ENCODE measurements at regions not wholly inside any gene's neighbourhood (a gene's known extent, or its start where the extent isn't known, plus 50 kb on each side); places are given as distances from the start of the nearest gene placed in this dataset.

DNA sequence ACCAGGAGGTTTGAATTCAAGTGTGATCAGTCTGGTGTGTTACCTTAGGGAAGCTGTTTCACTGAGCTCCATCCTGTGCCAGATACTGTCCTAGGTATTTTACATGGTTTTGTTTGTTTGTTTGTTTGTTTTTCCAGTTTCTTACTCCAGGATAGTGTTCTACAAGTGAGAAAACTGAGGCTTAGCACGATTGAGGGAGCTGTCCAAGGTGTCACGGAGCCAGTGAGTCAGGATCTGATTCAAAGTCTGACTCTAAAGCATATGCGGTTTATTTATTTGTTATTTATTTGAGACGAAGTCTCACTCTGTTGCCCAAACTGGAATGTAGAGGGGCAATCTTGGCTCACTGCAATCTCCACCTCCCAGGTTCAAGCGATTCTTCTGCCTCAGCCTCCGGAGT lies 79.7 kb upstream of the GNG2 start:
- H3K4me1 Mint-ChIP-seq, result peaks cover 13% of the 10 kb centered on the region
- no peaks in the 10 kb centered on the region for H3K36me3 Mint-ChIP-seq (ENCODE audit: low read depth)
- no peak overlapping the region for H3K4me3 Mint-ChIP-seq
- peaks cover 8% of the 10 kb centered on the region for H3K9me3 Mint-ChIP-seq
- H3K27me3 Mint-ChIP-seq, result peaks cover 46% of the 10 kb centered on the region
- no peak for DNase-seq
- intact Hi-C loops (cut with micrococcal nuclease), result loop anchor here (1.0 to 10.0 kb wide), 7 partner anchors 66 to 686 kb away; partner anchors contain the start of genes GNG2 and TRIM9
- H3K27ac Mint-ChIP-seq, result no peak overlapping the region

DNA sequence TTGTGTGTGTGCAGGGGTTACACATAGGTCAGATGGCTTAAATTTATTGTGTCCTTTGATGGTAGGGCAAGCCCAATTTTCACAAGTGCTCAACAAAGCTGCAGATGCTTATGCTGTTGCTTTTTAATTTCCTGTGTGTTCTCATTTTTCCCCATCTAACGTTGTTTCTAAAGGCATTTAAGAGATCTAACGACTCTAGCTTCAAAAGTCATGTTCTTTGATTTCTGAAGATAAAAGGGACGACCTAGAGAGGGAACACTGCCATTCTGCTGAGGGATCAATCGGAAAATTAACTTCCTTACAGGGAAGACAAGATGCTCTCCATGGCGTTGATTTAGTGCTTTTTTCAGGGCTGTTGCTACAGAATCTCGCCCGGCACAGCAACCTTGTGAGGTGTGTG lies 79.0 kb upstream of the GNG2 start:
- H3K4me1 Mint-ChIP-seq, result peaks cover 12% of the 10 kb centered on the region
- H3K36me3 Mint-ChIP-seq (ENCODE audit: low read depth), result no peaks in the 10 kb centered on the region
- no peak overlapping the region for H3K27ac Mint-ChIP-seq
- H3K27me3 Mint-ChIP-seq, result peaks cover 48% of the 10 kb centered on the region
- intact Hi-C loops (cut with micrococcal nuclease), result loop anchor here (2.0 to 10.0 kb wide), 6 partner anchors 65 to 687 kb away; partner anchors contain the start of genes GNG2 and TRIM9
- no peak for DNase-seq
- peaks cover 13% of the 10 kb centered on the region for H3K9me3 Mint-ChIP-seq
- no peak overlapping the region for H3K4me3 Mint-ChIP-seq

DNA sequence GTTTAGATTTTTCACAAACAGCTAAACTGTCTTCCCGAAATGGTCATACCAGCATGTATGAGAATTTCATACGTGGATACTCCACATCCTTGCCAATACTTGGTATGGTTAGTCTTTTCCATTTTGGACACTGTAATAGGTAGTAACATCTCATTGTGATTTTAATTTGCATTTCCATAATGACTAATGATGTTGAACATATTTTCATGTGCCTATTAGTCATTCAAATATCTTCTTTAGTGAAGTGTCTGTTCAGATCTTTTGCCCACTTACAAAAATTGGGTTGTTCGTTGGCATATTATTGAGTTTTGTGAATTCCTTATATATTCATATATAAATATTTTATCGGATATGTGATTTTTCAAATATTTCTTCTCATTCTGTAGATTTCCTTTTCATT lies 78.0 kb upstream of the GNG2 start:
- no peak overlapping the region for H3K27ac Mint-ChIP-seq
- intact Hi-C loops (cut with micrococcal nuclease), result loop anchor here (5.0 to 10.0 kb wide), 2 partner anchors 80 to 688 kb away; partner anchors contain the start of genes GNG2 and TRIM9
- H3K9me3 Mint-ChIP-seq, result peaks cover 16% of the 10 kb centered on the region
- no peaks in the 10 kb centered on the region for H3K36me3 Mint-ChIP-seq (ENCODE audit: low read depth)
- H3K4me1 Mint-ChIP-seq, result peaks cover 12% of the 10 kb centered on the region
- H3K27me3 Mint-ChIP-seq, result peaks cover 54% of the 10 kb centered on the region
- no peak overlapping the region for H3K4me3 Mint-ChIP-seq
- DNase-seq, result no peak

DNA sequence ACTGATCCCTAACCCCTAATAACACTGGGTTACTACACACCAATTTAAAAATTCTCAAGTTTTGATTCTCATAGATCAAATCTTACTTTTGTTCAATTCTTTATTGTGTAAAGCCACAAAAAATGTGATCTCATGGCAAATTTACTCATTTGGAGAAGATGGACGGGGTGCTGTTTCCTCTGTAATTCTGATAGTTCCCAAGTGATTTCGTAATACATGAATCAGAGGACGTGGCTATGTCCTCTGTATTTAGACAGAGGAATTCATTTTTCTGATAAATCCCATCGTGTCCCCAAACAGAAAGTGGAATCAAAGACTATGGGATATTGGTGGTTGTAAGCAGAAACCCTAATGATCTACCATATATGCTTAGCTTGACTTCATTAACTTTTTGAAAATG lies 76.6 kb upstream of the GNG2 start:
- Mint-ChIP-seq H3K4me1 (peaks cover 12% of the 10 kb centered on the region), H3K9me3 (peaks cover 16% of the 10 kb centered on the region), H3K27ac (no peak overlapping the region), H3K4me3 (no peak overlapping the region), H3K36me3 (ENCODE audit: low read depth) (no peaks in the 10 kb centered on the region), H3K27me3 (peaks cover 47% of the 10 kb centered on the region)
- DNase-seq, result no peak
- intact Hi-C loops (cut with micrococcal nuclease), result loop anchor here (5.0 to 10.0 kb wide), 2 partner anchors 79 to 689 kb away; partner anchors contain the start of genes GNG2 and TRIM9

DNA sequence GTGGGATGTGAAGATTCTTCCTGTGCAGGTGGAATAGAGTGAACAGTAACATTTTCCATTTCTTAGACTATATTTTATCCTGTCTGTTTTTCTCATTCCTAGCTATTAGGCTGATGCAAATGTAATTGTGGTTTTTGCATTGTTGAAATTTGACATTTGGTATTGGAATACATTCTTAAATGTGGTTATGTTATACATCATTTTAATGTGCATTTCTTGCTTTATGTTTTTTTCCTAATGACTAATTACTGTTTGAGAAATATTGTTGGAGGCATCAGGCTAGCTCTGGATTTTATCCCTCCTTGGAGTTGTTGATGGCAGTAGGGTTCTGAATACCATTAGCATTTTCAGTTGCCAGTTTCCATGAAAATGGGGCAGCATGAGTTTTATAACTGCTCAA lies 75.9 kb upstream of the GNG2 start:
- no peak overlapping the region for H3K27ac Mint-ChIP-seq
- H3K36me3 Mint-ChIP-seq (ENCODE audit: low read depth), result no peaks in the 10 kb centered on the region
- H3K4me1 Mint-ChIP-seq, result peaks cover 11% of the 10 kb centered on the region
- H3K27me3 Mint-ChIP-seq, result peaks cover 49% of the 10 kb centered on the region
- intact Hi-C loops (cut with micrococcal nuclease), result loop anchor here (5.0 to 10.0 kb wide), 2 partner anchors 78 to 690 kb away; partner anchors contain the start of genes GNG2 and TRIM9
- peaks cover 19% of the 10 kb centered on the region for H3K9me3 Mint-ChIP-seq
- H3K4me3 Mint-ChIP-seq, result no peak overlapping the region
- no peak for DNase-seq

DNA sequence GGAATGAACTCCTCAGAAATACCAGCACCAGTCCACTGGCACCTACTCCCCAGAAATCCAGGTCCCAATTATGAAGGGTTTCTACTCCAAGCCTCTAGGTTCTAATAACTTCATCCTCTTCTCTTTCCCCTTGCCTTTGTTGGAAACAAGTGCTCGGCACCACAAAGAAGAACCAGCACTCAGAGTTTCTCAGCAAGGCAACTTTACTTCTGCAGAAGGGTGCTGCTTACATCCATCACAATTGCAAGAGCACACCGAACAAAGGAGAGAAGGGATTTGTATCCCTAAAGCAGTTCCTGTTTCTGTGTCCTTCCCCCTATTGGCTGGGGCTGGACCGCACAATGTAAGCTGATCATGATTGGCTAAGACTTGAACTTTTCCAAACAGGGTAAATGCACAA lies 74.2 kb upstream of the GNG2 start:
- DNase-seq, result no peak
- H3K36me3 Mint-ChIP-seq (ENCODE audit: low read depth), result no peaks in the 10 kb centered on the region
- no peak overlapping the region for H3K4me3 Mint-ChIP-seq
- peaks cover 59% of the 10 kb centered on the region for H3K27me3 Mint-ChIP-seq
- H3K9me3 Mint-ChIP-seq, result peaks cover 21% of the 10 kb centered on the region
- H3K27ac Mint-ChIP-seq, result no peak overlapping the region
- intact Hi-C loops (cut with micrococcal nuclease), result loop anchor here (10.0 kb wide), 1 partner anchor 691 kb away; the partner anchor contains the start of gene TRIM9
- peaks cover 3% of the 10 kb centered on the region for H3K4me1 Mint-ChIP-seq

DNA sequence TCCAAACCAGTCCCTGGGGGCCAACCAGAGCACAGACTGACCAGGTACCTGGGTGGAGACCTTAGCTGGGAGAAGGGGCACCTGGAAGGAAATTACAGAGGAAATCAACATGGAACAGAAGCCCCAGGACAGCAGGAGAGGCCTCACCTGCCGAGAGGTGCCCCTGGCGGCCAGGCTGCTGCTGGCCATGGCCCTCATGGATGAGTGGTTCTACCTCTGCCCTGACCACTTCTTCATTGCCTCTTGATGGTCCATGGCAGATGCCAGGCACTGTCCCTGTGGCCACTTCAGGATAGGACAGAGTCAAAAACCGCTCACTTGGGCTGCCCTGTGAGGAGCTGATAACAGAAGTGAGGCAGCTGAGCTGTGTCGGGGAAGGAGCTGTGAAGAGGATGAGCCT lies 73.1 kb upstream of the GNG2 start:
- Mint-ChIP-seq H3K4me1 (peaks cover 2% of the 10 kb centered on the region), H3K9me3 (peaks cover 21% of the 10 kb centered on the region), H3K27ac (no peak overlapping the region), H3K36me3 (ENCODE audit: low read depth) (no peaks in the 10 kb centered on the region), H3K4me3 (no peak overlapping the region), H3K27me3 (peaks cover 57% of the 10 kb centered on the region)
- intact Hi-C loops (cut with micrococcal nuclease), result loop anchor here (10.0 kb wide), 1 partner anchor 693 kb away; the partner anchor contains the start of gene TRIM9
- DNase-seq, result no peak

DNA sequence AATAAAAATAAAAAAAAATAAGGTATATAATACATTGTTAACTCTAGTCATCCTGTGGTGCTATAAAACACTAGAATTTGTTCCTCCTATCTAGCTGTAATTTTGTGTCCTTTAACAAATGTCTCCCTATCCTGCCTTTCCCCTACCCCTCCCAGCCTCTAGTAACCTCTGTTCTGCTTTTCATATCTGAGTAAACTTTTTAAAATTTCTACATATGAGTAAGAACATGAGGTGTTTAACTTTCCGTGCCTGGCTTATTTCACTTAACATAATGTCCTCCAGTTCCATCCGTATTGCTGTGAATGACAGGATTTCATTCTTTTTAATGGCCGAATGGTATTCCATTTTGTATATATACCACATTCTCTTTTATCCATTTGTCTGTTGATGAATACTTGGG lies 71.3 kb upstream of the GNG2 start:
- no peak overlapping the region for H3K4me3 Mint-ChIP-seq
- no peaks in the 10 kb centered on the region for H3K36me3 Mint-ChIP-seq (ENCODE audit: low read depth)
- H3K27ac Mint-ChIP-seq, result no peak overlapping the region
- H3K9me3 Mint-ChIP-seq, result peaks cover 21% of the 10 kb centered on the region
- intact Hi-C loops (cut with micrococcal nuclease), result loop anchor here (10.0 kb wide), 1 partner anchor 694 kb away; the partner anchor contains the start of gene TRIM9
- H3K4me1 Mint-ChIP-seq, result peaks cover 2% of the 10 kb centered on the region
- peak; percentile 10 for DNase-seq
- H3K27me3 Mint-ChIP-seq, result peaks cover 54% of the 10 kb centered on the region

DNA sequence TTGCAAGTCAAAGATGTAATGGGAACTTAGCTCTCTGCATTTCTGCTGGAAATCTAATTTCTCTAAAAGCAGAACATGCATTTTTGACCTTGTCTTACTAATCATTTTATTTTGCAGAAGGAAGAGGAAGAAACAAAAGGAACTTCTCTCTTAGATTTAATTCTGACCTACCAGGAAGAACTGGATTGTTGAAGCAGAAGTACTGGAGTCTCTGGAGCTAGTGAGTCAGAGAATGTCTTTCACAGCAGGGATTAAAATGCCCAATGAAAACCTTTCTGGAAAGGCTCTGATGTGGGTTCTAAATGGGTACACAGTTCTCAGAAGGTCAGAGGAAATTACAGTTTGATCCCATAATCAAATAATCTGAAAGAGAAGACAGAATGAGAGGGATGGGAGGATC lies 70.8 kb upstream of the GNG2 start:
- no peak overlapping the region for H3K4me3 Mint-ChIP-seq
- intact Hi-C loops (cut with micrococcal nuclease), result loop anchor here (10.0 kb wide), 1 partner anchor 695 kb away; the partner anchor contains the start of gene TRIM9
- peaks cover 50% of the 10 kb centered on the region for H3K27me3 Mint-ChIP-seq
- H3K4me1 Mint-ChIP-seq, result peaks cover 2% of the 10 kb centered on the region
- DNase-seq, result peak; percentile 11
- H3K27ac Mint-ChIP-seq, result no peak overlapping the region
- peaks cover 21% of the 10 kb centered on the region for H3K9me3 Mint-ChIP-seq
- no peaks in the 10 kb centered on the region for H3K36me3 Mint-ChIP-seq (ENCODE audit: low read depth)

DNA sequence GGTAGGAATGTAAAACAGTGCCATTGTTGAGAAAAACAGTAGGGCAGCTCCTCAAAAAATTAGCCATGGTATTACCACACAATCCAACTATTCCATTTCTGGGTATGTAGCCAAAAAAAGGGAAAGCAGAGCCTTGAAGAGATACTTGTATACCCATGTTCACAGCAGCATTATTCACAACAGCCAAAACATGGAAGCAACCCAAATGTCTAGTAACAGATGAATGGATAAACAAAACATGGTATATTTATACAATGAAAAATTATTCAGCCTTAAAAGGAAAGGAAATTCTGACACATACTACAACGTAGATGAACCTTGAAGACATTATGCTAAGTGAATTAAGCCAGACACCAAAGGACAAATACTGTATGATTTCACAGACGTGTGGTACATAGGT lies 67.6 kb upstream of the GNG2 start:
- Mint-ChIP-seq H3K4me3 (no peak overlapping the region), H3K27ac (no peak overlapping the region), H3K9me3 (peaks cover 5% of the 10 kb centered on the region), H3K4me1 (no peaks in the 10 kb centered on the region), H3K27me3 (peaks cover 29% of the 10 kb centered on the region), H3K36me3 (ENCODE audit: low read depth) (no peaks in the 10 kb centered on the region)
- no peak for DNase-seq
- intact Hi-C loops (cut with micrococcal nuclease), result no loop called here

DNA sequence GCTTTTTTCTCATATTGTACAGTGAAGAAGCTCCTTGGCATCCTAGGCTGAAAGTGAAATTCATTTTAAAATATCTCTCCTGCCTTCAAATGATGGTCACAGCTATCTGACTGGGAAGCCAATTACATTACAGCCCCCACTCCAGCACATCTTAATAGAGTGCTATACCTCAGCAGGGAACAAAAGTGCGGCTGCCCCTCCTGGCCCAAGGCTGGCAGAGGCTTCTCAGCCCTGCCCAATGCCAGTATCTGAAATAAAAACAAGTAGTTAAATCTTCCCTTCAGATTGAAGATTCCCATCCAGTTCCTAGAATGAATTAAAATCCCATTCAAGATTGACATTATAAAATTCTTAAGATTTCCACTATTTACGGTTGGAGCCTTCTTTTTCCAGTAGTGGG lies 54.9 kb upstream of the GNG2 start:
- H3K4me3 Mint-ChIP-seq, result no peak overlapping the region
- intact Hi-C loops (cut with micrococcal nuclease), result no loop called here
- H3K36me3 Mint-ChIP-seq (ENCODE audit: low read depth), result no peaks in the 10 kb centered on the region
- no peaks in the 10 kb centered on the region for H3K4me1 Mint-ChIP-seq
- no peak overlapping the region for H3K27ac Mint-ChIP-seq
- peaks cover 22% of the 10 kb centered on the region for H3K27me3 Mint-ChIP-seq
- peak; percentile 47 for DNase-seq
- H3K9me3 Mint-ChIP-seq, result peaks cover 21% of the 10 kb centered on the region

DNA sequence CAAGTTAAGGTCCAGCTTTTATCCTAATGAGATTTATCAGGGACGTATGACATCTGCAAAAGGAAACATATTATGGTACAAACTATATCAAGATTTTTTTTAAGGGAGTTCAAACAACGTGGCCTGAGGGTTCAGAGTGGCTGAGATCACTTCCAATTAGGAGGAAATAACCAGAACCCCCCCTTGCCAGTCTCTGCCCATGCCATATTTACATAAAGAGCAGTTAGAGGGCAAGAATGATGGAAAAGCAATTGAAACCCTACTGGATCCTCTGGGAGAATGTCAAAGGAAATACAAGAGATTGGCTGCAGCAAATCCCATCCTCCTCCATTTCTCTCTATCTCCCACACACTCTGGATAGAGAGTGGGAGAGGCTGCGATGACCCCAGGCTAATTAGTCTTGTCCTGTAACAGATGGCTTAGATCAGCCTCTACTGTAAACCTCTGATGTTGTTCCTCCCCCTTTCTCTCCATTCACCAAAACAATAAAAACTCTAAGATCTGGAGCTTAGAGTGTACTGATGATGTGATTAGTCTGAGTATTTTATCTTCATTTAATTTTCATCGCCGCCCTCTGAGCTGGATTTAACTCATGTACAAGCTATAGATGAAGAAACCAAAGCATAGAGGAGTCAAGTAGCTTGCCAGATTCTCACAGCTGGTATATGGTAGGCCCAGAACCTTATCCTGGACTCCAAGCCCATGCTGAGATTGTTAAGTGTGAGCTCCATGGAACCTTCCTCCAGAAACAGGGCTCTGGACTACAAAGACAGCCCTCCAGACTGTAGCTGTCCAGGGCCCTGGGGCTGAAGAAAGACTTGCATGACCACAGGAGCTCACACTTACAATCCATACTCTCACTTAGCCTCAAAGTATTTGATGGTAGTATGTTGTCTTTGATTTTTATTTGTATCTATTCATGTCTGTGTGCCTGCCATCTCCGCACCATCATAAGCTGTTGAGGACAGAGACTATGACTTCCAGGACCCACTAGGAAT lies 54.1 kb upstream of the GNG2 start:
- Mint-ChIP-seq H3K4me1 (no peaks in the 10 kb centered on the region), H3K4me3 (no peak overlapping the region), H3K27ac (no peak overlapping the region)

DNA sequence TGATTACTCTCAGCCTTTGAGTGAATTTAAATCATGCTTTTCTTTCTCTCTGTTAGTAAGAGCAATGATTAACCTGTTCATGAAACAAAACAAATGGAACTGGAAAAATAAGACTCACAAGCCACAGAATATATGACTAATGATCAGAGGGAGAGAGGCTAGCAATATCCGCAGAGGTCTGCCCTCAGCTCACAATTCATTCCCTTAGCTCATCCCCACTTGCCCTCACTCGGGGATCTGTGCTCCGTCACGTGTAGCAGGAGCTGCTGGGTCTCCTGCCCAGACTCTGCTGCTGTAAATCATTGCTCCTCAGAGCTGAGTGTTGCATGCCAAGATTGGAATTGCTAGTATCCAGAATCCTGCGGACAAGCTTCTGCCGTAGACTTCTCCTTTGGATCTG lies 53.1 kb upstream of the GNG2 start:
- Mint-ChIP-seq H3K36me3 (ENCODE audit: low read depth) (no peaks in the 10 kb centered on the region), H3K27ac (no peak overlapping the region), H3K4me1 (no peaks in the 10 kb centered on the region), H3K9me3 (peaks cover 11% of the 10 kb centered on the region), H3K27me3 (peaks cover 14% of the 10 kb centered on the region), H3K4me3 (no peak overlapping the region)
- DNase-seq, result no peak
- intact Hi-C loops (cut with micrococcal nuclease), result no loop called here

More for the DNA sequence above, 54.1 kb upstream of the GNG2 start:
- peak; percentile 40 for DNase-seq
- H3K9me3 Mint-ChIP-seq, result peaks cover 16% of the 10 kb centered on the region
- no peaks in the 10 kb centered on the region for H3K36me3 Mint-ChIP-seq (ENCODE audit: low read depth)
- intact Hi-C loops (cut with micrococcal nuclease), result no loop called here
- H3K27me3 Mint-ChIP-seq, result peaks cover 19% of the 10 kb centered on the region

All from activated CD4-positive, alpha-beta T cell treated with anti-CD3 and anti-CD28 coated beads, Interleukin-2, amount 10 ng/mL, durations not matched to agents 24 days and 14 days (primary cell).